HEK293 (cell line): ENCODE measurements at regions not wholly inside any gene's neighbourhood (a gene's known extent, or its start where the extent isn't known, plus 50 kb on each side); places are given as distances from the start of the nearest gene placed in this dataset.

Source experiments
- EGR2 ChIP-seq: fragments of 450-650 bp; formaldehyde crosslinking; IDR thresholded peaks from 2 replicates; pipeline ENCODE4 v1.5.1; 2016; ENCODE audit warnings: low read depth, missing biosample characterization, missing genetic modification characterization
- GFI1B ChIP-seq: fragments of 450-650 bp; formaldehyde crosslinking; IDR thresholded peaks from 2 replicates; pipeline ENCODE4 v1.5.1; 2016; ENCODE audit warnings: missing biosample characterization, missing genetic modification characterization
- SP2 ChIP-seq: fragments of 450-650 bp; formaldehyde crosslinking; IDR thresholded peaks from 2 replicates; pipeline ENCODE4 v1.5.1; 2016; ENCODE audit warnings: missing biosample characterization, missing genetic modification characterization
- TCF7L2 ChIP-seq: IDR thresholded peaks from 2 replicates; pipeline ENCODE4 v1.6.1; 2011; ENCODE audit warnings: low read depth, mild to moderate bottlenecking, inconsistent platforms, low read length, moderate library complexity, borderline replicate concordance
- YY1 ChIP-seq: fragments of 450-650 bp; formaldehyde crosslinking; IDR thresholded peaks from 2 replicates; pipeline ENCODE4 v1.5.1; 2018; ENCODE audit warnings: missing biosample characterization, missing genetic modification characterization
- ZNF133 ChIP-seq: fragments of 450-650 bp; formaldehyde crosslinking; IDR thresholded peaks from 2 replicates; pipeline ENCODE4 v1.5.1; 2016; ENCODE audit warnings: missing biosample characterization, missing genetic modification characterization
- TF ChIP-seq, protein P1 (sequence below): fragments of 450-650 bp; formaldehyde crosslinking; IDR thresholded peaks from 2 replicates; pipeline ENCODE4 v1.5.1; 2016; ENCODE audit warnings: missing biosample characterization, missing genetic modification characterization
- TF ChIP-seq, protein P2 (sequence below): fragments of 450-650 bp; formaldehyde crosslinking; IDR thresholded peaks from 2 replicates; pipeline ENCODE4 v1.5.1; 2017; ENCODE audit warnings: missing biosample characterization, mild to moderate bottlenecking, missing genetic modification characterization, moderate library complexity
- TF ChIP-seq, protein P3 (sequence below): fragments of 450-650 bp; formaldehyde crosslinking; IDR thresholded peaks from 2 replicates; pipeline ENCODE4 v1.5.1; 2016; ENCODE audit warnings: missing biosample characterization, missing genetic modification characterization
- TF ChIP-seq, protein P4 (sequence below): fragments of 450-650 bp; formaldehyde crosslinking; IDR thresholded peaks from 2 replicates; pipeline ENCODE4 v1.5.1; 2016; ENCODE audit warnings: missing biosample characterization, missing genetic modification characterization

DNA sequence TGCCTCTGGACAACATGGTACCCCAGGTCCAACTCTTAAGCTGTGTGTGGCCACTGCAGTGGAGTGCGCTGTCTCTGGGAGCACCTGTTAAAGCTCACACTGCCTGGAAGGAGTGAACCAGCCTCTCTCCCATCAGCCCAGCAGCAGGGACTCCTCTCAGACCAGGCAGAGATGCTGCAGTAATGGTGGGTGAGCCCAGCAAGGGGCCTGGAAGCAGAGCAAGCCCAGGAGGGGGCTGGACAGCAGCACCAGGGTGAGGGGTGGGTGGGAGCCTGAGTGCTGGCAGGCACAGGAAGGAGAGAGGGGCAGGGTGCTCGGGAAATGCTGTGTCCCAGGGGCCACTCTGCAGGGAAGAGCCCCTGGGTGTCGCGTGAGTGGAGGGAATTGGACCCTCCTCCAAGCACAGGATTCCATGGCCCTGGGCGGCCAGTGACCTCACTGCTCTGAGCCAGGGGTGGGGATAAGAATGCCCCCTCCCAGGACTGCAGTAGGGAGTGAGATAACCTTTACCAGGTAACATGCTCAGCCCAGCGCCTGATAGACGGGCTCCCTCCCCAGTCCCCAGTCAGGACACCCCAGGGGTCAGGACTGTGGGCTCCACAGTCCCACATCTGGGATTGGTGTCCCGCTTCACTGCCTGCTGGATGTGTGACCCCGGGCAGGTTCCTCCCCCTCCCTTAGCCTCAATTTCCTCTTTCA is 313.1 kb downstream of the MATN1 start:
- TF ChIP-seq, protein P1, sequence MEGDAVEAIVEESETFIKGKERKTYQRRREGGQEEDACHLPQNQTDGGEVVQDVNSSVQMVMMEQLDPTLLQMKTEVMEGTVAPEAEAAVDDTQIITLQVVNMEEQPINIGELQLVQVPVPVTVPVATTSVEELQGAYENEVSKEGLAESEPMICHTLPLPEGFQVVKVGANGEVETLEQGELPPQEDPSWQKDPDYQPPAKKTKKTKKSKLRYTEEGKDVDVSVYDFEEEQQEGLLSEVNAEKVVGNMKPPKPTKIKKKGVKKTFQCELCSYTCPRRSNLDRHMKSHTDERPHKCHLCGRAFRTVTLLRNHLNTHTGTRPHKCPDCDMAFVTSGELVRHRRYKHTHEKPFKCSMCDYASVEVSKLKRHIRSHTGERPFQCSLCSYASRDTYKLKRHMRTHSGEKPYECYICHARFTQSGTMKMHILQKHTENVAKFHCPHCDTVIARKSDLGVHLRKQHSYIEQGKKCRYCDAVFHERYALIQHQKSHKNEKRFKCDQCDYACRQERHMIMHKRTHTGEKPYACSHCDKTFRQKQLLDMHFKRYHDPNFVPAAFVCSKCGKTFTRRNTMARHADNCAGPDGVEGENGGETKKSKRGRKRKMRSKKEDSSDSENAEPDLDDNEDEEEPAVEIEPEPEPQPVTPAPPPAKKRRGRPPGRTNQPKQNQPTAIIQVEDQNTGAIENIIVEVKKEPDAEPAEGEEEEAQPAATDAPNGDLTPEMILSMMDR (tag by site-specific recombination), result no peak
- TF ChIP-seq TCF7L2 (no peak), SP2 (tag by site-specific recombination) (no peak), ZNF133 (tag by site-specific recombination) (no peak), GFI1B (tag by site-specific recombination) (no peak), EGR2 (tag by site-specific recombination) (no peak), YY1 (tag by site-specific recombination) (no peak)
- TF ChIP-seq, protein P2, sequence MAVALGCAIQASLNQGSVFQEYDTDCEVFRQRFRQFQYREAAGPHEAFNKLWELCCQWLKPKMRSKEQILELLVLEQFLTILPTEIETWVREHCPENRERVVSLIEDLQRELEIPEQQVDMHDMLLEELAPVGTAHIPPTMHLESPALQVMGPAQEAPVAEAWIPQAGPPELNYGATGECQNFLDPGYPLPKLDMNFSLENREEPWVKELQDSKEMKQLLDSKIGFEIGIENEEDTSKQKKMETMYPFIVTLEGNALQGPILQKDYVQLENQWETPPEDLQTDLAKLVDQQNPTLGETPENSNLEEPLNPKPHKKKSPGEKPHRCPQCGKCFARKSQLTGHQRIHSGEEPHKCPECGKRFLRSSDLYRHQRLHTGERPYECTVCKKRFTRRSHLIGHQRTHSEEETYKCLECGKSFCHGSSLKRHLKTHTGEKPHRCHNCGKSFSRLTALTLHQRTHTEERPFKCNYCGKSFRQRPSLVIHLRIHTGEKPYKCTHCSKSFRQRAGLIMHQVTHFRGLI (tag by site-specific recombination), result no peak
- TF ChIP-seq, protein P3, sequence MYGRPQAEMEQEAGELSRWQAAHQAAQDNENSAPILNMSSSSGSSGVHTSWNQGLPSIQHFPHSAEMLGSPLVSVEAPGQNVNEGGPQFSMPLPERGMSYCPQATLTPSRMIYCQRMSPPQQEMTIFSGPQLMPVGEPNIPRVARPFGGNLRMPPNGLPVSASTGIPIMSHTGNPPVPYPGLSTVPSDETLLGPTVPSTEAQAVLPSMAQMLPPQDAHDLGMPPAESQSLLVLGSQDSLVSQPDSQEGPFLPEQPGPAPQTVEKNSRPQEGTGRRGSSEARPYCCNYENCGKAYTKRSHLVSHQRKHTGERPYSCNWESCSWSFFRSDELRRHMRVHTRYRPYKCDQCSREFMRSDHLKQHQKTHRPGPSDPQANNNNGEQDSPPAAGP (tag by site-specific recombination), result no peak
- TF ChIP-seq, protein P4, sequence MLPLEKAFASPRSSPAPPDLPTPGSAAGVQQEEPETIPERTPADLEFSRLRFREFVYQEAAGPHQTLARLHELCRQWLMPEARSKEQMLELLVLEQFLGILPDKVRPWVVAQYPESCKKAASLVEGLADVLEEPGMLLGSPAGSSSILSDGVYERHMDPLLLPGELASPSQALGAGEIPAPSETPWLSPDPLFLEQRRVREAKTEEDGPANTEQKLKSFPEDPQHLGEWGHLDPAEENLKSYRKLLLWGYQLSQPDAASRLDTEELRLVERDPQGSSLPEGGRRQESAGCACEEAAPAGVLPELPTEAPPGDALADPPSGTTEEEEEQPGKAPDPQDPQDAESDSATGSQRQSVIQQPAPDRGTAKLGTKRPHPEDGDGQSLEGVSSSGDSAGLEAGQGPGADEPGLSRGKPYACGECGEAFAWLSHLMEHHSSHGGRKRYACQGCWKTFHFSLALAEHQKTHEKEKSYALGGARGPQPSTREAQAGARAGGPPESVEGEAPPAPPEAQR, result no peak
